ENCODE measurements at regions not wholly inside any gene's neighbourhood (a gene's known extent, or its start where the extent isn't known, plus 50 kb on each side); places are given as distances from the start of the nearest gene placed in this dataset.

DNA sequence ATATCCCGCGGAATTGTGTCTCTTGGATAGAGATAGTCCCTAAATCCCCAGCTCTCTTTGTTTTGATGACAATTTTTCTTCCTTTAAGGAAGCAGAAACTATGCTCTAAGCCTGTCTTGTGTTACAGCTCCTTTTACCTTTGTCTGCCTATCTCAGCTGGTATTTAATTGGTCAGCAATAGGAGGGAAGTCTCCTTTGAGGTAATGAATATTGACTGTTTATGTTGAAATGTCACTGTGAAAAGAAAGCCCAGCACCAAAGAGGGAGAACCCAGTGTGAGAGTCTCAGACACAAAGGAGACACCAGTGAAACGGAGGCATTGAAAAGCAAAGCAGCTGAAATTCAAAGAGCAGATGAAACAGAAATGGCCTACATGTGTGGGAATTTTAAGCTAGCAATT is 372.6 kb downstream of the NR2F2 start (continued):
- TF ChIP-seq ZBTB20 (tag by site-specific recombination; IDR thresholded peaks at IDR 0.05) (no peak), SCRT1 (tag by site-specific recombination; IDR thresholded peaks at IDR 0.05; ENCODE audit: borderline replicate concordance) (no peak), SCRT2 (tag by site-specific recombination; IDR thresholded peaks at IDR 0.05) (no peak), ZNF596 (tag by site-specific recombination; IDR thresholded peaks at IDR 0.05) (no peak), ZNF555 (tag by site-specific recombination; conservative IDR thresholded peaks at IDR 0.05) (no peak), ZNF501 (tag by site-specific recombination; IDR thresholded peaks at IDR 0.05) (no peak)
- TF ChIP-seq, protein P1, sequence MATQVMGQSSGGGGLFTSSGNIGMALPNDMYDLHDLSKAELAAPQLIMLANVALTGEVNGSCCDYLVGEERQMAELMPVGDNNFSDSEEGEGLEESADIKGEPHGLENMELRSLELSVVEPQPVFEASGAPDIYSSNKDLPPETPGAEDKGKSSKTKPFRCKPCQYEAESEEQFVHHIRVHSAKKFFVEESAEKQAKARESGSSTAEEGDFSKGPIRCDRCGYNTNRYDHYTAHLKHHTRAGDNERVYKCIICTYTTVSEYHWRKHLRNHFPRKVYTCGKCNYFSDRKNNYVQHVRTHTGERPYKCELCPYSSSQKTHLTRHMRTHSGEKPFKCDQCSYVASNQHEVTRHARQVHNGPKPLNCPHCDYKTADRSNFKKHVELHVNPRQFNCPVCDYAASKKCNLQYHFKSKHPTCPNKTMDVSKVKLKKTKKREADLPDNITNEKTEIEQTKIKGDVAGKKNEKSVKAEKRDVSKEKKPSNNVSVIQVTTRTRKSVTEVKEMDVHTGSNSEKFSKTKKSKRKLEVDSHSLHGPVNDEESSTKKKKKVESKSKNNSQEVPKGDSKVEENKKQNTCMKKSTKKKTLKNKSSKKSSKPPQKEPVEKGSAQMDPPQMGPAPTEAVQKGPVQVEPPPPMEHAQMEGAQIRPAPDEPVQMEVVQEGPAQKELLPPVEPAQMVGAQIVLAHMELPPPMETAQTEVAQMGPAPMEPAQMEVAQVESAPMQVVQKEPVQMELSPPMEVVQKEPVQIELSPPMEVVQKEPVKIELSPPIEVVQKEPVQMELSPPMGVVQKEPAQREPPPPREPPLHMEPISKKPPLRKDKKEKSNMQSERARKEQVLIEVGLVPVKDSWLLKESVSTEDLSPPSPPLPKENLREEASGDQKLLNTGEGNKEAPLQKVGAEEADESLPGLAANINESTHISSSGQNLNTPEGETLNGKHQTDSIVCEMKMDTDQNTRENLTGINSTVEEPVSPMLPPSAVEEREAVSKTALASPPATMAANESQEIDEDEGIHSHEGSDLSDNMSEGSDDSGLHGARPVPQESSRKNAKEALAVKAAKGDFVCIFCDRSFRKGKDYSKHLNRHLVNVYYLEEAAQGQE (tag by site-specific recombination; IDR thresholded peaks at IDR 0.05) = no peak

DNA sequence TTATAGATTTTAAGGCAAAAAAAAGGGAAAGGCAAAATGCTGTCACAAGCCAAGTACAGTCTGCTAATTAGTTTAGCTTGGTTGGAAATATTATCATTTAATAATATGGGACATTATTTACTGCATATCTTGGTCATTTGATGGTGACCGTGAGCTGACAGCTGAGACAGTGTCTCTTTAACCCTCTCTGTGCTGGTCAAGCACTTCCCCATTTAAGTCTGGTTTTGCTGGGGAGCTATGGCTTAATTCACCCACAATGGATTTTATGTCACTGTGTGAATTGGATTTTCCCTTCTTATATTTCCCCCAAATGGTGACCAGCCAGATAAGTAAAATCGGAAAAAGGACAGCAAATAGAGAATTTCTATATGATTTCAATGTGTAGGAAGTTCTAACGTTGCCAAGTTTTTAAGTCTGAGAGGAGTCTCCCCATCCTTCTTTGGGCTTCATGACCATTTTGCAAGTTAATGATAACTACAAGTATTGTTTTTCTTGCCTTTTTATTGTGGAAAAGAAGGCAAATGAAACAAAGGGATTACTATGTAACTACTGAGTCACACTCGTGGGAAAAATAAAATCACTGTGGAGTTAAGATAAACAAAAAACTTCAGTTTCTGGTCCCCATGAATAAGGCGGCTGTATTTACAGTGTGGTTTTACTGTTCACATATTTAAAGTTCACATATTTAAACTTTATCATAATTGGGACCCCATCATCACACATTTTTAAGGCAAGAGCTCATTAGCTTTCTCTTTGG is 373.5 kb downstream of the NR2F2 start:
- H3K4me3 ChIP-seq (ENCODE audit: low read depth, low read length) = no peak overlapping the region
- peaks cover 20% of the 10 kb centered on the region for H3K4me1 ChIP-seq (ENCODE audit: control insufficient read depth, insufficient read depth, low read length)
- no peaks in the 10 kb centered on the region for H3K9me3 ChIP-seq (ENCODE audit: control insufficient read depth, insufficient read depth, low read depth, low read length)
- POLR2A ChIA-PET = no interaction called here
- no peak overlapping the region for H3K27ac ChIP-seq (ENCODE audit: extremely low read depth, low read depth, low read length)
- H3K36me3 ChIP-seq (ENCODE audit: control insufficient read depth in 2 of 2, insufficient read depth in 1 of 2, low read length in 2 of 2) = no peaks in the 10 kb centered on the region
- CTCF ChIA-PET = interaction anchor here (0.7 kb wide), 2 partner anchors 88 to 538 kb away, joined by 3 to 4 read pairs; no protein-coding TSS in a partner anchor
- no peak for TF ChIP-seq SP3 (tag by site-specific recombination; IDR thresholded peaks at IDR 0.05)
- TF ChIP-seq ZNF138 (tag by site-specific recombination; IDR thresholded peaks at IDR 0.05; ENCODE audit: borderline replicate concordance) = no peak
- TF ChIP-seq ZBTB48 (tag by site-specific recombination; IDR thresholded peaks at IDR 0.05) = no peak

DNA sequence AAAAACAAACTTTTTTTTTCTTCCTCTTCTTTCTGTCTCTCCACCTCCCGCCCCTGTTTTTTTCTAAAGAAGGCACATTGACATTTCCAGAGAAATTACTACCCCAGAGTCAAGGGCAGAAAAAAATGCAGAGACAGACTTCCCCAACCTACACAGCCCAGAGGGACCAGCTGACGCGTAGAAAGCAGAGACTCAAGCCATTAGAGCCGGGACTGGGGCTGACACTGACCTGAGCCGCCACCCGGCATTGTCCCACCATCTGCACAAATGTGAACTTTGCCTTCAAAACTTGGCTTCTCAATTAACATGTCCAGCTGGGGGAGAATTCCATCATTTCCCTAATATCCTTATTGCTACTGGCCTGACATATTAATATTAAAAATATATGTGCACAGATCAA is 385.6 kb downstream of the NR2F2 start:
- TF ChIP-seq ZNF416 (tag by site-specific recombination; IDR thresholded peaks at IDR 0.05) (no peak), ZNF76 (tag by site-specific recombination; IDR thresholded peaks at IDR 0.05; ENCODE audit: borderline replicate concordance, low read depth) (no peak), ZNF155 (tag by site-specific recombination; IDR thresholded peaks at IDR 0.05) (no peak)
- TF ChIP-seq, protein P2, sequence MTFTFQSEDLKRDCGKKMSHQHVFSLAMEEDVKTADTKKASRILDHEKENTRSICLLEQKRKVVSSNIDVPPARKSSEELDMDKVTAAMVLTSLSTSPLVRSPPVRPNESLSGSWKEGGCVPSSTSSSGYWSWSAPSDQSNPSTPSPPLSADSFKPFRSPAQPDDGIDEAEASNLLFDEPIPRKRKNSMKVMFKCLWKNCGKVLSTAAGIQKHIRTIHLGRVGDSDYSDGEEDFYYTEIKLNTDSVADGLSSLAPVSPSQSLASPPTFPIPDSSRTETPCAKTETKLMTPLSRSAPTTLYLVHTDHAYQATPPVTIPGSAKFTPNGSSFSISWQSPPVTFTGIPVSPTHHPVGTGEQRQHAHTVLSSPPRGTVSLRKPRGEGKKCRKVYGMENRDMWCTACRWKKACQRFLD (tag by site-specific recombination; IDR thresholded peaks at IDR 0.05) = no peak
- no peaks in the 10 kb centered on the region for H3K9me3 ChIP-seq (ENCODE audit: control insufficient read depth, insufficient read depth, low read depth, low read length)
- no peaks in the 10 kb centered on the region for H3K36me3 ChIP-seq (ENCODE audit: control insufficient read depth in 2 of 2, insufficient read depth in 1 of 2, low read length in 2 of 2)
- H3K4me3 ChIP-seq (ENCODE audit: low read depth, low read length) = no peak overlapping the region
- ChIA-PET POLR2A (no interaction called here), CTCF (interaction anchor here (1.0 kb wide), 1 partner anchor 11 kb away, joined by 4 read pairs; no protein-coding TSS in a partner anchor)
- H3K27ac ChIP-seq (ENCODE audit: extremely low read depth, low read depth, low read length) = no peak overlapping the region
- H3K4me1 ChIP-seq (ENCODE audit: control insufficient read depth, insufficient read depth, low read length) = no peaks in the 10 kb centered on the region

DNA sequence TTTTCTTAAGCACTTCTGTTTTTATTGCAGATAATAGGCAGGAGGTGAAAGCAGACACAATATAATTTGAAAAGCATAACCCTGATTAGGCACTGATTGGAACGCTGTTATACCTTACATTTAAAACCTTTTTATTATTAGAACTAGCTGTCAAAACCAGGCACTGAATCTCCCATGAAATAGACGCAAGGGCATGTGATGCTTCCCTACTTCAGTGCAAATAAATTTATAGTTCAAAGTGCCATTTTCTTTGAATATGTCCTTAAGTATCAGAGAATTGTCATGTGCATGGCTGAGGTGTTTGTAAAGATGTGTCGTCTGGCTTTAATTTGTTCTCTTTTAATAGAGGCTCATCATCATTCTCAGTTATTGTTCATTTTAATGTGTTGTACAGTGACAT is 386.0 kb downstream of the NR2F2 start:
- ChIA-PET CTCF (interaction anchor here (0.7 kb wide), 1 partner anchor 123 kb away, joined by 3 read pairs; no protein-coding TSS in a partner anchor), POLR2A (no interaction called here)
- no peaks in the 10 kb centered on the region for H3K9me3 ChIP-seq (ENCODE audit: control insufficient read depth, insufficient read depth, low read depth, low read length)
- no peak overlapping the region for H3K4me3 ChIP-seq (ENCODE audit: low read depth, low read length)
- no peaks in the 10 kb centered on the region for H3K36me3 ChIP-seq (ENCODE audit: control insufficient read depth in 2 of 2, insufficient read depth in 1 of 2, low read length in 2 of 2)
- no peaks in the 10 kb centered on the region for H3K4me1 ChIP-seq (ENCODE audit: control insufficient read depth, insufficient read depth, low read length)
- H3K27ac ChIP-seq (ENCODE audit: extremely low read depth, low read depth, low read length) = no peak overlapping the region
- TF ChIP-seq SETDB1 (IDR thresholded peaks at IDR 0.05; ENCODE audit: insufficient read length, low read length) = no peak
- no peak for TF ChIP-seq ZNF548 (tag by site-specific recombination; IDR thresholded peaks at IDR 0.05)
- TF ChIP-seq, protein P3, sequence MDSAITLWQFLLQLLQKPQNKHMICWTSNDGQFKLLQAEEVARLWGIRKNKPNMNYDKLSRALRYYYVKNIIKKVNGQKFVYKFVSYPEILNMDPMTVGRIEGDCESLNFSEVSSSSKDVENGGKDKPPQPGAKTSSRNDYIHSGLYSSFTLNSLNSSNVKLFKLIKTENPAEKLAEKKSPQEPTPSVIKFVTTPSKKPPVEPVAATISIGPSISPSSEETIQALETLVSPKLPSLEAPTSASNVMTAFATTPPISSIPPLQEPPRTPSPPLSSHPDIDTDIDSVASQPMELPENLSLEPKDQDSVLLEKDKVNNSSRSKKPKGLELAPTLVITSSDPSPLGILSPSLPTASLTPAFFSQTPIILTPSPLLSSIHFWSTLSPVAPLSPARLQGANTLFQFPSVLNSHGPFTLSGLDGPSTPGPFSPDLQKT (IDR thresholded peaks at IDR 0.05; ENCODE audit: borderline replicate concordance, low read depth, low read length) = no peak
- TF ChIP-seq, protein P4, sequence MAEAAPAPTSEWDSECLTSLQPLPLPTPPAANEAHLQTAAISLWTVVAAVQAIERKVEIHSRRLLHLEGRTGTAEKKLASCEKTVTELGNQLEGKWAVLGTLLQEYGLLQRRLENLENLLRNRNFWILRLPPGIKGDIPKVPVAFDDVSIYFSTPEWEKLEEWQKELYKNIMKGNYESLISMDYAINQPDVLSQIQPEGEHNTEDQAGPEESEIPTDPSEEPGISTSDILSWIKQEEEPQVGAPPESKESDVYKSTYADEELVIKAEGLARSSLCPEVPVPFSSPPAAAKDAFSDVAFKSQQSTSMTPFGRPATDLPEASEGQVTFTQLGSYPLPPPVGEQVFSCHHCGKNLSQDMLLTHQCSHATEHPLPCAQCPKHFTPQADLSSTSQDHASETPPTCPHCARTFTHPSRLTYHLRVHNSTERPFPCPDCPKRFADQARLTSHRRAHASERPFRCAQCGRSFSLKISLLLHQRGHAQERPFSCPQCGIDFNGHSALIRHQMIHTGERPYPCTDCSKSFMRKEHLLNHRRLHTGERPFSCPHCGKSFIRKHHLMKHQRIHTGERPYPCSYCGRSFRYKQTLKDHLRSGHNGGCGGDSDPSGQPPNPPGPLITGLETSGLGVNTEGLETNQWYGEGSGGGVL (tag by site-specific recombination; IDR thresholded peaks at IDR 0.05) = no peak
- no peak for TF ChIP-seq ZNF19 (tag by site-specific recombination; IDR thresholded peaks at IDR 0.05; ENCODE audit: low read depth)
- TF ChIP-seq ZNF843 (tag by site-specific recombination; IDR thresholded peaks at IDR 0.05) = no peak
- TF ChIP-seq TCF7L2 (IDR thresholded peaks at IDR 0.05; ENCODE audit: borderline replicate concordance, low read depth, low read length) = no peak
- no peak for TF ChIP-seq ZFP3 (tag by site-specific recombination; IDR thresholded peaks at IDR 0.05; ENCODE audit: low read depth)
- TF ChIP-seq ZFP69B (tag by site-specific recombination; IDR thresholded peaks at IDR 0.05) = no peak

Data from HEK293 (cell line).